ENCODE measurements at regions not wholly inside any gene's neighbourhood (a gene's known extent, or its start where the extent isn't known, plus 50 kb on each side); places are given as distances from the start of the nearest gene placed in this dataset.
"Not testable (repeated sequence)": the region's sequence is repeated elsewhere in the genome, so short reads cannot be mapped to it uniquely, and the experiment has no call there.

- Histone ChIP-seq H3K4me3 (no peak overlapping the region), H3K9me3 (no peaks in the 10 kb centered on the region), H3K27me3 (no peaks in the 10 kb centered on the region), H3K27ac (no peak overlapping the region), H3K4me1 (peaks cover 3 to 6% of the 10 kb centered on the region in 2 donors), H3K36me3 (no peaks in the 10 kb centered on the region)
- ATAC-seq (no peak), DNase-seq (no peak)
- TF ChIP-seq CTCF (IDR thresholded peaks at IDR 0.05 in 4 of 5, conservative IDR thresholded peaks at IDR 0.05 in 1 of 5) (no peak), POLR2A (IDR thresholded peaks at IDR 0.05) (no peak)
- in situ Hi-C loops (cut with MboI; ENCODE audit: low sequenced_read_pairs in 4 of 4) (no loop called here), intact Hi-C loops (cut with DNase I; ENCODE audit: low total_unique reads) (no loop called here)
Measured at GRCh38 chr6:127402890-127403617, 56.1 kb downstream of the KIAA0408 start.

GRCh38 chr6:127397729-127398630, 54.6 kb upstream of the ECHDC1 start:
- H3K4me3 ChIP-seq = no peak overlapping the region

GRCh38 chr6:127397171-127397597, 53.8 kb upstream of the ECHDC1 start:
- H3K4me3 ChIP-seq; in situ Hi-C loops (cut with MboI; ENCODE audit: low sequenced_read_pairs in 4 of 4); H3K27ac ChIP-seq; H3K4me1 ChIP-seq; H3K36me3 ChIP-seq; ATAC-seq; H3K9me3 ChIP-seq; DNase-seq; H3K27me3 ChIP-seq; intact Hi-C loops (cut with DNase I; ENCODE audit: low total_unique reads): not testable (repeated sequence)

More at GRCh38 chr6:127397729-127398630, 54.6 kb upstream of the ECHDC1 start:
- no peaks in the 10 kb centered on the region for H3K27me3 ChIP-seq
- in situ Hi-C loops (cut with MboI; ENCODE audit: low sequenced_read_pairs in 4 of 4) (no loop called here), intact Hi-C loops (cut with DNase I; ENCODE audit: low total_unique reads) (no loop called here)
- H3K36me3 ChIP-seq = no peaks in the 10 kb centered on the region
- ATAC-seq (no peak), DNase-seq (no peak)
- no peaks in the 10 kb centered on the region for H3K4me1 ChIP-seq
- no peaks in the 10 kb centered on the region for H3K9me3 ChIP-seq
- H3K27ac ChIP-seq = no peak overlapping the region
- no peak for TF ChIP-seq POLR2A (IDR thresholded peaks at IDR 0.05)
- no peak for TF ChIP-seq CTCF (IDR thresholded peaks at IDR 0.05 in 4 of 5, conservative IDR thresholded peaks at IDR 0.05 in 1 of 5)

All from gastrocnemius medialis (tissue), 4 donors.